KG1 (cell line): ENCODE measurements at regions not wholly inside any gene's neighbourhood (a gene's known extent, or its start where the extent isn't known, plus 50 kb on each side); places are given as distances from the start of the nearest gene placed in this dataset.

Experiments
- DNase-seq: peaks from one replicate; lab custom pipeline; 2025; lab: John Stamatoyannopoulos, UW

DNA sequence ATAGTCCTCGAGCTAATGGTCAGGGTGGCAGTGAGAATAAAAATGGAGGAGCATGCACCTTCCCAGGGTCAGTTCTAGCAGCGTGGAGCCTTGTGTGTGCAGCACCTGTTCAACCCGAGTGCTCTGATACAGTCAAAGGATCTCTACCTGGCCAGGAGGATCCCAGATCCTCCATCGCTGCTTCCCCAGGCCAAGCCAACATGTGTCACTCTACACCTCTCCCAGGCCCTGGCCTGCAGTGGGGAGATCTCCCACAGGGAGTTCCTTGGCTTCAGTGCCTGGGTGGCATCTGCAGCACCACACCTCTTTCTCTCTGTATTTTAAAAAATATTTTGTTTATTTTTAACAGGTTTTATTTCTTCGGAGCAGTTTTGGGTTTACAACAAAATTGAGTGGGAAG lies 414.8 kb upstream of the C2CD4B start:
- DNase-seq: no peak

DNA sequence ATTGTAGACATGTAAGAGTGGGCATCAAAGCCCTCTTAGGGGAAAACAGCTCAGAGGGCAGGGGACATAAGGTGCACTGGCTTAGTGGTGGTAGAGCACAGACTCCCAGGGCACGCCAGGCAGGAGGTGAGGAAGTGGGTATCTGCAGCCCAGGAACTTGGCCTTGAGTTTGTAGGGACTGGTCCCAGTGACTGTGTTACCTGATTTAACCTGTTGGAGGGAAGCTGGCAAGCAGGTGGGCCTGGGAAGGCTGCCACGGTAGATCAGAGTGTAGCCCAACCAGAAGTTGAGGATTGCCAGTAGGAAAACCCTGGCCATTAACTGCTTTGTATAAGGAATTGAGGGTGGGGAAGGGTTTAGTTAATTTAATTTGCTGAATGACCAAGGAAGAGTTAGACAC lies 417.5 kb upstream of the C2CD4B start:
- DNase-seq: no peak

DNA sequence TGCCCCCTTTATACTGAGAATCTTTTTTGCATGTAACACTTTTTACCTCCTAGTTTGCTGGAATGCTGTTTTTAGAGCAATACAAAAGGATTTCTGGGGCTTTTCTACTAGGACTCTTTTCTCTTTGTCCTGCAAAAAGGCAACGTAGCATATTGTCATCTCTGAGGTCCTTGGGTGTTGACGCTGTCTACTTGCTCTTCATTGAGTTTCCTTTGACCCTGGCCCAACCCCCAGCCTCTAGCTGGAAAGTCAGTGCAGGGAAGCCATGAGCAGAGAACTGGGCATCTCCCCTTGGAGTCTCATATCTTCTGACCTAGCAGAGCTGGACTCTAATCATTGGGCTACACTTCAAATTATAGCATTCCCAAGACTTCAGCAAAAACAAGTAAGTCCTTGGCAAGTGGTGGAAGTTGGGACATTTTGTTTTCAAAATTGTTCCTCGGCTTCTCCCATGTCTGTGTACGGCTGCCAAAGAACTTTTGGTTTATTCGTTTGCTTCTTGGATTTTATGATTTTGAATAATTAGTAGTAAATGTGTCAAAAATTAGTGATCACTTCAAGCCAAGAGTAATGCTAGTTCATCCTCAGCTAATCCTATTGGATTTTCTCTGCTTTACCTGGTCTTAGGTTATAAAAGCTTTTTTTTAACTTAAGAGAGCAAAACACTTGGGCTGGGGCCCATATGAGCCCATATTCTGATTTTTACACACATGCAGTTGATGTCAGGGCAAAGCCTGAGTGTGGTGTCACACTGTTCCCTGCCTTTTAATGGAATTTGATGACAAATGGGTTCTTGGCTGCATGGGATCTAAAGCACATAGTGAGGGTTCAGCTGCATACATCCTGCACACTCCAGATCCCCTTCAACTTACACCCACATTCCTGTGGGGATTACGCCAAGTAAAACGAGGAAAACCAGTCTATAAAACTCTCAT lies 419.5 kb upstream of the C2CD4B start:
- no peak for DNase-seq

DNA sequence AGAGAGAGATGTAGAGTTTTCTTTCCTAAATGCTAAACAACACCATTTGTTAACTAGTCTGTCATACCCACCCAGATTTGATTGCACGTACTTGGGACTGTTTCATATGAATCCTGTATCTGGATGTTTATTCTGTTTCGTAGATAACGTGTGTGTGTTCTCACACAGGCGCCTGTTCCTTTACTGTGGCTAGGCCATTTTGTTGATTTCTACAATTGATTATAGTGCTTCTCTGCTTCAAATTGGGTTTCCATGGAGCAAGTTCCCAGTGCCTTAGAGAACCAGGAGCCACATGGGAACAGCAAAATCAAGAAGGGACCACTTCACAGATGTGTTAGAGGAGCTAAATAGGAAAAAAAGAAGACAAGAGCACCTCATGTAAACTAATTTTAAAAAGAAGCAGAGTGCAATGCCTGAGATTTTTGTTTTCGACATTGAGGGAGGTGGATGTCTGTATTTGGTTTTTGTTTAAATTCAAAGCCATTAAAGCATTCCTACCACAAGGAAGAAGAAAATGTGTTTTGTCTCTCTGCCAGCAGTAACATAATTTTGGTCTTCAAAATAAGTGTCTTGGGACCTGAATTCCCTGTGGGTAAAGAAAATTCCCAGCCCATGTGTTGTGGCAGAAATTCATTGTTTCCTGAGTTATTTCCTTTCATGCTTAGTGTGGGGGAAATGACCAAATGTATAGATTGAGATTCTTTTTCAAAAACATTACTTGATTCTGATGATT lies 424.0 kb upstream of the C2CD4B start:
- no peak for DNase-seq

DNA sequence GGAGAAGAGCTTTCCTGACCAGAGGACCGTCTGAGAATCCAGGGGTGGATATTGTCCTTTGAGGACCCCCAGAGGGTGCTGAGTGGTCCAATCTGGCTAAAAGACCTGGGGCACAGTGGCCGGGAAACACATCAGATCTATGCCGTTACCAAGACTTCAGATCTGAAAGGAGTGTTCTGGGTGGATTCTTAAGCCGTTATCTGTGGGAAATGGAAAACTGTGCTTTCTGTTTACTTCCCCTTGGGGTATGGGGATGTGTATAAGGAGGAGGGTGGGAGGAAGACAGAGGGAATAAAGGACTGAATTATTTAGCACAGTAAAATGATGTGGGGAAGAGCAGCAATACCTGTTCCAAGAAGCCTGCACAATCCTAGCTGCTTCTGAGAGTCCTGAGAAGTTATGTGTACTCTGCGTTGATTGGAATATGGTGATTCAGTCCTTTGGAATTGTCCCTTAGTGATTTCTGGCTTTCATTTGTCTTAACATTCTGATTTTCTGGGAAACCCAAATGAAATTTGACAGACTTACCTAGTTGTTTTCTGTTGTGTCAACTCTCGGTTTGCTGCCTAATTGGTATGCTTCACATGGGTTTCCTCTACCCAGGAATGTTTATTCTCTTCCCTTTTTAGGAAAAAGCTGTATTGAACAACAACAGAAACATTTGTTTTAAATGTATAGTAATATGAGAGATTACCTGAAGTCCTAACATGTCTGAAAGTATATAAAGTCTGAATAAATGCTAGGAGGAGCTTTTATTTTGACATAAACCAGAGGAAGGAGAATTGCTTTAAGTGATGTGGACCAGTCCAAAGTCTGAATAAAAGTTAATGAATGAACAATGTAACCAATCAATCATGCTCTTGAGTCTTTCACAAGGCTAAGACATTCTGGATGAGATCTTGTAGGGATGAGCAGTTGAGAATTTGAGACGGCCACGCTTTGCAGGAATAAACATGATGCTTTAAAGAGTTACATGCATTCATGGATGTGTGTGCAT lies 427.1 kb upstream of the C2CD4B start:
- no peak for DNase-seq

DNA sequence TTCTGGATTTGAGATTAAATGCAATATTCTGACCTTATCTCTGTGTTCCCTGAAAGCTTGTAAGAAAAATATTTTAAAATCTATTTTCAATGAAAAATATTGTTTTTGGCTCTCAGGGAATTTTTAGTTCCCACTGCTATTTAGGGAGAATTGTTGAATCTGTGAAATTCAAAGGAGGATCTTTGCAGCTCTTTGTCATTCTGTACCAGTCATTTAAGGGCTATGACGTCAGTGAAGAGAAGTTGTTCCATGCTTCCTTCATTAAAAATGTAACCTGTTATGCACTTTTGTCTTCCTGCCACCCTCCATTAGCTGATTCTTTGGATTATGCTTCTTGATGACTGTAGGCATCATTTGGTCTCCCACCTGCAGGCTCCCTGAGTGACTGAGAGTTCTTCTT lies 427.8 kb upstream of the C2CD4B start:
- no peak for DNase-seq

DNA sequence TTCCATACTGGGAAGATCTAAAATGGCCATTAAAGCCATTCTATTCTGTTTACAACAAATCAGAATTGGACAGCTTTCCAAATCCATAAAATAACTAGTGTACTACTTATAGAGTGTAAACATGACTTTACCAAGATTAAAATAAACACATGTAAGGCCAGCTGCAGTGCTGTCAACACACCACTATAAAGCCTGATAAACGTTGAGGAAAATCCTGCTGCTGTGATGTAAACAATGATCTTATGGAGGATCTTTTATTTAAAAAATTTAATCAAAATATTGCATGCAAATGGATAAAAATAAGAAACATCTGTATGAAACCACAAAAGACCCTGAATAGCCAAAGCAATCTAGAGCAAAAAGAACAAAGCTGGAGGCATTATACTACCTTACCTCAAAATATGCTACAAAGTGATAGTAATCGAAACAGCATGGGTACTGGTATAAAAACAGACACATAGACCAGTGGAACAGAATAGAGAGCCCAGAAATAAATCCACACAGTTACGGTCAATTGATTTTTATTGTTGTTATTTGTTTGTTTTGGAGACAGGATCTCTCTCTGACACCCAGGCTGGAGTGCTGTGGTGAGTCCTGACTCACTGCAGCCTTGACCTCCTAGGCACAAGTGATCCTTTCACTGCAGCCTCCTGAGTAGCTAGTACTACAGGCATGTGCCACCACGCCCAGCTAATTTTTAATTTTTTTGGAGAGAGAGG lies 428.8 kb upstream of the C2CD4B start:
- no peak for DNase-seq

DNA sequence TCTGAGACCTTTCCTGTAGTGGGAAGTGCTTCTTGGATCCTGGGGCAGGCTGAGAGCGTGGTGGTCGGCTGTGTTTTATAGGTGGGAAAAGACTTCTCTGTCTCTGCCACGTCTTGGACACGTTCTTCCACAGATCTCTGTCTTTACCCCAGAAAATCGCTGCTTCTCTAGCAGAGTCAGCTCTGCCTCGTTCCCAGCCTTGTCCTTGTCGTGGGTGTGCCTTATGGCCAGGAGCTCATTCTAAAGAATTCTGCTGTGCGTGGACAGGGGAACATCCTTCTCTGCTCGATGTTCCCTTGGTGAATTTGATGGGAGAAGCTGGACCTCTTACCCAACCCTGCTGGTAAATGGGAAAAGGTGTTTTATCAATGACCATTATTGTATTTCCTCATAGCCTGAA lies 433.1 kb upstream of the C2CD4B start:
- DNase-seq: no peak

DNA sequence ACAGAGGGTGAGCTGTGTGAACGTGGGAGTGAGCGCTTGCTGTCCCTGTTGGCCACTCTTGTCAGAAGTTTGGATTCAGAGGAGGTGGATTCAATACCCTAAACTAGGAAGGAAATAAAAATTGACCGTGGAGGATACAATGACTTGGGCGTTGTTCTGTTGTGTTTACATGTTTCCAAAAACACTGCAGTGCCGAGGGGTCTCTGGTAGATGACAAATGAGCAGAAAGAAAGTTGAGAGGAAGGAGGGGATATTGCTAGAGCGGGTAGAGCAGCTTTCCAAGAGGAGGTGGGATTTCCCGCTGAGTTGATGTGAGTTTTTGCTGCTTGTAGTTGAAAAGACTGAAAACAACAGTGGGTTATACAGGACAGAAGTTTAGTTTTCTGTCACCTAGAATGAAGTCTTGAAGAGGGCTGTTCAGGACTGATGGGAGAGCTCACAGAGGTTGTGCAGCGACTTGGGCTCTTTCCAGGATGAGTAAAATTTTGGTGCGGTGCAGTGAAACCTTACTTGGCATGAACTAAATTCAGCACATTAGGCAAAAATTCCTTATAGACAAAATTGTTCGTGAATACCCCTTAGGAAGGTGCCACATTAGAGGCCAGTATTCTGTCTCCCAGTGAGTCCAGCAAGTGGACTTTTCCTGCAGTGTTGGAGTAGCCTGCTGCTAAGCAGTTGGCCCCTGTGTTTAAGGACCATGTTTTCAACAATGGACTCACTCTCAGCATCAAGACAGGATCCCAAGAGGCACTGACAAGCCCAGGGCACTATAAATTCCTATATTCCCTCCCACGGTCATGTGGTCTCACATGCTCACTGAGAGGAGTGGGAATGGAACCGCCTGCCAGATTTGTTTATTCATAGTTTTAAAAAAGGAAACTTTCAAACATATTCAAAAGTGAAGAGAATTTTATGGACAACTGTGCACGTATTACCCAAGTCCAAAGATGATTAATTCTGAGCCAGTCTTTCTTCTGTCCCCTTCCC lies 435.0 kb upstream of the C2CD4B start:
- no peak for DNase-seq

DNA sequence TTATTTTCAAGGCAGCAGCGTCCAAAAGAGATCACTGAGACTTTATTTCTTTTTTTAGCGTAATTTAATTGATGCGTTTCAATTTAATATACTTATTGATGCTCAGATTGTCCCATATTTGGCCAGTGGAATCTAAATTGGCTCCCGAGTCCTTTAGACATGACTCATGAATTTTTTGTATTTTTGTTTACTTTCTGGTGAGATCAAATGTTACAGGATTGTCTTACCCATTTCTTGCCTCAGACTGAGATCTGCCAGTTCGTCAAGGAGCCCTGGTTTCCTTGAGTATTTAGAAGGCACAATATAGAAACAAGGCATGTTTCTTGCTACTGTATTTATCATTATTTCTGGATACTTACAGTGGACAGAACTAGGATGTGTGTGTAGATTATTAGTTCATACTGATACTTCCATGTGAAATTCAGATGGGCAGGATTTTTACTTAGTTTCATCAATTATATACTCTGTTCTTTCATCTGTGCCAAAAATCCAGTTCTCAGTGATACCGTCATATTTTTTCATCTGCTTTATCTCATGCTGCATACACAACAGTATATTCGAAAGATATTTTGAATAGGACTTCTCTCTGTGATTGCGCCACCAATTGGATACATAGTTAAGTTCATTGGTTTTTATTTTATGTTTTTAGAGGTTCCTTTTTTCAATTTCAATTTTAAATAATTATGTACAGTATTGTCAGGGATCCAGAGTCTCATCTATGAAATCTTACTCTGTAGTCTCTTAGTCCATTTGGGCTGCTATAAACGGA lies 436.9 kb upstream of the C2CD4B start:
- DNase-seq: no peak

DNA sequence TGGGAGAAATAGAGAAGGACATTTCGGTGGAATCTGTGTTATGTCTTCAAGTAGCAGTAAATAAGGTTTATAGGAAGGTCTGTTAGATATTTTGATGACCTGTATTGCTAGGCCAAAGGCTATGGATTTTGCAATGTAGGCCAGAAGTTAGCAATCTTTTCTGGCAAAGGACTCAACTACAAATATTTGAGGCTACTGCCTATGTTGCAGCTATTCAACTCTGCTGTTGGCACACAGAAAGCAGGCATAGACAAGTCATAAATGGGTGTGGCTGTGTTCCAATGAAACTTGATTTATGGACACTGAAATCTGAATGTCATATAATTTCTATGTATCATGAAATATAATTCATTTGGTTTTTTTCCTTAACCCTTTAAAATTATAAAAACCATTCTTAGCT lies 438.7 kb upstream of the C2CD4B start:
- DNase-seq: no peak

DNA sequence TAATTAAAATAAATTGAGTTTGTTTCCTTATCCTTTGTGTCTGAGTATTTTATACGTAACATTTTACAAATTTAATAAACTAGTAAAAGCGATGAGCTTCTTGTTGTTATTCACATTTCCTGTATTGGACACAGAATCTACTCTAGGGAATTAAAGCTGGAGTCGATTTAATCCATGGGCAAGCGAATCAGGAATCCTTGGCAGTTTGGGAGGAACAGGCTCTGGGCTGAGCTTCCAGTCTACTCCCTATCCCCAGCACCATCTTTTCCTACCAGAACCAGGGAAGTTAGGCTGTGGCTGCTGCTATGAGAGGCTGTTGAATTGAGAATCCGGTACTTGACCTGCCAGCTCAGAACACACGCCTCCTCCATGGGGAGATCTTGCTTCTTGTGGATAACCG lies 437.3 kb upstream of the TPM1 start:
- DNase-seq: no peak

DNA sequence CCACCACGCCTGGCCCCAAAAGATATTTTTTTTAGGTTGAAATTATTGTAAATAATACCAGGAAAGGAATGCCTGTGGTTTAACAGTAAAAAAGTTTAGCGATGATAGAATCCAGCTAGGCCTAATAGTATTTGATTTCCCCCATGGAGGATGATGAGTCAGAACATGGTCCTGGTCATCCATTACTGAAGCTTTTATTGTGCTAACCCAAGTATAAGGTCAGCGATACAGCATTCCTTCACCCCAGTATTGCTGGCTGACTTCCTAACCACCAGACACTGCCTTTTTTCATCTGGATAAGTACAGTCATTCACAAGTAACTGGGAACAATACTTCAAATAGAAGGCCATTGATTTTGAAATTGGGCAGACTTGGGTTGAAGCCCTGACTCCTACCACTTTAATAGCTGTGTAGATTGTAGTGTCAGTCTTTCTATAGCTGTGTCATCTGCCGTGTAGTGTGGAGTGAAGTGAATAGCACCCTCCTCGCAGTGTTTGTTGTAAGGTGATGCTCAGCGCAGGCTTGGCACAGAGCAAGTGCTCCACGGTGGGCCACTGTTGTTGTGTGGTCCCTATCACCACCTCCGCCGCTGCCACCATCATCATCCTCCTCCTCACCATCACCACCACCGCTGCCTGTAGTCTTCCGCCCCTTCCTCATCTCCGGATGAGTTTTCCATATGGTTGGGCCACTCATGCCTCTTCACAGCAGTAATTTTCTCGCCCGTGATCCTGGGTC lies 436.0 kb upstream of the TPM1 start:
- no peak for DNase-seq

DNA sequence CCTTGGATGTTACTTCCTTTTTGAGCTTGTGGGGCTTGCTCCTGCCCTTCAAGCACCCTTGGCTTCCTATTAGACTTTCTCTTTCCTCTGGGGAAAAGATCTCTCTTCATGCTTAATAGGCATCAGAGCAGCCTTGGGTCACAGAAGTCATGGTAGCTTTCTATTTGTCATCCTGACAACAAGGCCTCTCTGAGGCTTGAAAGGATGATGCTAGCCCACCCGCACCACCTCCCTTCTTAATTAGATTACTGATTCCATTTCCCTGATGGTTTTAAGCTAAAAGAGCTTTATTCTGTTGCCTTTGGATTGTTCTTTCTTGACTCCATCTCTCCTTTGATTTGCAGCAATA lies 435.5 kb upstream of the TPM1 start:
- no peak for DNase-seq

DNA sequence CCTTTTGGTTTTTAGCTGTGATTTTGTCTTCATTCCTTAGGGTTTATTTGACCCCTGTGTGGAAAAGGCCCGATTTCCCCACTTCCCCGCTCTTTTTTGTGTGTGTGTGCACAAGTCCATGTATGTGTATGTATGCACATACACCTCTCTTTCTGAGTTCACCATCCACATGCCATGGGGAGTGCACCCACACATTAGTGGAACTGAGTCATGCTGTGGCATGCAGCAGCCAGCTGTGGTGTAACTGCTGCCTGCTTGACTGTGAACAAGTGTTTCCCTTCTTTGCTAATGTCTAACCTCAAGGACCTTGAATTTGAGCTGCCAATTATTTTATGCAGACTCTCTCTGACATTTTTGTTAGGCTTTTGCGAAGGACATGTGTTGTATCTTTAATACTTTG lies 434.9 kb upstream of the TPM1 start:
- DNase-seq: no peak

DNA sequence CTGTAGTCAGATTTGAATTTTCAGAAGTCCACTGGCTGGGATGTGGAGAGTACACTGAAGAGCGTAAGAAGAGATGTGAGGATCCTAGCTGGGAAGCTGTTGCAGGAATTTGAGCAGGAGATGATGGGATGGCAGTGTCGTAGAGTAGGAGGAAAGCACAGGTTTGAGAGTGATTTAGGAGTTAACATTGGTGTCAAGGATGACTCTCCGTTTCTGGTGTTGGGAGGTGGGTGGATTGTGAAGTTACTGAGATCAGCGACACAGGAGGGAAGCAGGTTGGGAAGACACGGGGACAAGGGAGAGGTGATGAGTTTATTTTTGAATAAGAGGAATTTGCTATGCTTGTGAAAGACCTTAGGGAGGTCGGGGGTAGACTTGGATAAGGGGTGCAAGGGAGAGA lies 434.2 kb upstream of the TPM1 start:
- DNase-seq: no peak

DNA sequence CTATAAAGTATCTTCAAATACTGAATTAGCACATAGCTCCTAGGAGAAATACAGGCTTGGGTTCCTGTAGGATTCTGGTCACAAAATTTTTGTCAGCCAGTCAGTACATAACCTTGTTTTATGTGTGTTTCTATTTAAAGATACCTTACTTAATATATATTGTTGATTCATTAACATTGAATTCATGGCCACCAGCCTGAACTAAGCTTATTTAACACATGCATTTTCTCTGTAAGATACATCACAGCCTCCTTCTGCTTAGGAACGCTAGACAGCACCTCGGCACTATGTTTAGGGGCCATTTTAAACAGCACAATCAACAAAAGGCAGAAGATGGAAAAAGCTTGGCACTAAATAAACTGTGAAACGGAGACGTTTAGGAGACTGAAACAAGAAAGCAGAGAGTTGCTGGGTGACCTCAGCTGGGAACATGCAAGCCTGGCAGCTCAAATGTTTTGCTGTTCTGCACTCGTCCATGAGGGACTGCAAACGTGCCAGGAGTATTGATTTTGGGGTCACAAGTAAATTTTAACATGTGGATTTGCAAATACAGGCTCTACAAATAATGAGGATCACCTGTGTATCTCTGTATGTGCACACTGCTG lies 432.2 kb upstream of the TPM1 start:
- DNase-seq: no peak

DNA sequence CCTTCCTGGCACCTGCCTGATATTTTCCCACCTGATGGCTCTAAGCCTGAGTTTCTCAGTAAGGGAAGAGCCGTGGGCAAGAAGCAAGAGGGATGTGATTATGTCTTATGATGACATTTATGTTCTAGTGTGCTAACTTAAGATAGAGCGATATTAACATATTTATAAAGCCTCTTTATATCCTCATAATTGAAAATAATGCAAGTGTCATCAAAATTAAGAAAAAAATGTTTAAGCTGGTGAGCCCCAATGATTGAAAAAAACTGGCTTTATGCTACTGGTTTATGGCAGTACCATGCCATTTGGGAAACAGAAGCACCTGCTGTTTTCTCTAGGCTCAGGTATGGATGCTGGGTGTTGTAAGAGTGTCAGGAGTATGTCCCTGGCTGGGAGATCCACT lies 431.5 kb upstream of the TPM1 start:
- no peak for DNase-seq
